Testis (tissue), 2 donors: ENCODE measurements at regions not wholly inside any gene's neighbourhood (a gene's known extent, or its start where the extent isn't known, plus 50 kb on each side); places are given as distances from the start of the nearest gene placed in this dataset.

Experiments
- POLR2A ChIP-seq: fragments of 450-650 bp; IDR thresholded peaks from one replicate; pipeline ENCODE4 v1.6.1; 2017; ENCODE audit warnings: antibody characterized with exemption, mild to moderate bottlenecking, moderate library complexity
- TF ChIP-seq, protein P1 (sequence below), 3 experiments: fragments of 450-650 bp in 2 of 3; fragments of 200-600 bp in 1 of 3; sonication (generic) in 1 of 3; IDR thresholded peaks; one replicate each; pipeline ENCODE4 v1.5.1; 2016 to 2019; ENCODE audit warnings: antibody characterized with exemption in 3 of 3, mild to moderate bottlenecking in 2 of 3, moderate library complexity in 1 of 3

DNA sequence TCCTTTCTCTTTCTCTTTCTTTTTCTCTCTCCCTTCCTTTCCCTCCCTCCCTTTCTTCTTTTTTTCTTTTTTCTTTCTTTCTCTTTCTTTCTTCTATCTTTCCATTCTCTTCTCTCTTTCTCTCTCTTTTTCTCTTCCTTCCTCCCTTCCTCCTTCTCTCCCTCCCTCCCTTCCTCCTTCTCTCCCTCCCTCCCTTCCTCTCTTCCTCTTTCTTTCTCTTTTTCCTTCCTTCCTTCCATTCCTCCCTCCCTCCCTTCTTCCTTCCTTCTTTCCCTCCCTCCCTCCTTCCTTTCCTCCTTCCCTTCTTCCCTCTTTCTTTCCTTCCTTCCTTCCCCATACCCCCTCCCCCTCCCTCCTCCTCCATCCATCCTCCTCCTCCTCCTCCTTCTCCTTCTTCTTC lies 243.3 kb upstream of the CTNND2 start:
- TF ChIP-seq POLR2A: no peak
- TF ChIP-seq, protein P1, sequence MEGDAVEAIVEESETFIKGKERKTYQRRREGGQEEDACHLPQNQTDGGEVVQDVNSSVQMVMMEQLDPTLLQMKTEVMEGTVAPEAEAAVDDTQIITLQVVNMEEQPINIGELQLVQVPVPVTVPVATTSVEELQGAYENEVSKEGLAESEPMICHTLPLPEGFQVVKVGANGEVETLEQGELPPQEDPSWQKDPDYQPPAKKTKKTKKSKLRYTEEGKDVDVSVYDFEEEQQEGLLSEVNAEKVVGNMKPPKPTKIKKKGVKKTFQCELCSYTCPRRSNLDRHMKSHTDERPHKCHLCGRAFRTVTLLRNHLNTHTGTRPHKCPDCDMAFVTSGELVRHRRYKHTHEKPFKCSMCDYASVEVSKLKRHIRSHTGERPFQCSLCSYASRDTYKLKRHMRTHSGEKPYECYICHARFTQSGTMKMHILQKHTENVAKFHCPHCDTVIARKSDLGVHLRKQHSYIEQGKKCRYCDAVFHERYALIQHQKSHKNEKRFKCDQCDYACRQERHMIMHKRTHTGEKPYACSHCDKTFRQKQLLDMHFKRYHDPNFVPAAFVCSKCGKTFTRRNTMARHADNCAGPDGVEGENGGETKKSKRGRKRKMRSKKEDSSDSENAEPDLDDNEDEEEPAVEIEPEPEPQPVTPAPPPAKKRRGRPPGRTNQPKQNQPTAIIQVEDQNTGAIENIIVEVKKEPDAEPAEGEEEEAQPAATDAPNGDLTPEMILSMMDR (IDR thresholded peaks at IDR 0.05): no peak
